ENCODE measurements at regions not wholly inside any gene's neighbourhood (a gene's known extent, or its start where the extent isn't known, plus 50 kb on each side); places are given as distances from the start of the nearest gene placed in this dataset.

GRCh38 chr6:126661646-126662045 lies 321.7 kb downstream of the CENPW start:
- no peaks in the 10 kb centered on the region for H3K27me3 ChIP-seq
- no peak overlapping the region for H3K27ac ChIP-seq
- no peaks in the 10 kb centered on the region for H3K4me1 ChIP-seq (ENCODE audit: control insufficient read depth in 1 of 2, insufficient read depth in 1 of 2, low read depth in 1 of 2, low read length in 1 of 2)
- no peaks in the 10 kb centered on the region for H3K36me3 ChIP-seq
- no peak for TF ChIP-seq CTCF (IDR thresholded peaks at IDR 0.05)
- H3K4me3 ChIP-seq (ENCODE audit: low read depth in 1 of 2, low read length in 1 of 2) = no peak overlapping the region
- H3K9me3 ChIP-seq = no peaks in the 10 kb centered on the region

- Histone ChIP-seq H3K27me3 (no peaks in the 10 kb centered on the region), H3K4me3 (ENCODE audit: low read depth in 1 of 2, low read length in 1 of 2) (no peak overlapping the region), H3K27ac (no peak overlapping the region), H3K9me3 (no peaks in the 10 kb centered on the region), H3K36me3 (no peaks in the 10 kb centered on the region), H3K4me1 (ENCODE audit: control insufficient read depth in 1 of 2, insufficient read depth in 1 of 2, low read depth in 1 of 2, low read length in 1 of 2) (no peaks in the 10 kb centered on the region)
- no peak for TF ChIP-seq CTCF (IDR thresholded peaks at IDR 0.05)
These were observed 323.1 kb downstream of the CENPW start for GRCh38 chr6:126662966-126663365.

GRCh38 chr6:126664271-126664670 lies 324.4 kb downstream of the CENPW start:
- Histone ChIP-seq H3K9me3 (no peaks in the 10 kb centered on the region), H3K4me3 (ENCODE audit: low read depth in 1 of 2, low read length in 1 of 2) (no peak overlapping the region), H3K27me3 (no peaks in the 10 kb centered on the region), H3K36me3 (no peaks in the 10 kb centered on the region), H3K4me1 (ENCODE audit: control insufficient read depth in 1 of 2, insufficient read depth in 1 of 2, low read depth in 1 of 2, low read length in 1 of 2) (no peaks in the 10 kb centered on the region), H3K27ac (no peak overlapping the region)
- TF ChIP-seq CTCF (IDR thresholded peaks at IDR 0.05) = no peak

- H3K36me3 ChIP-seq = no peaks in the 10 kb centered on the region
- no peak overlapping the region for H3K27ac ChIP-seq
- no peaks in the 10 kb centered on the region for H3K9me3 ChIP-seq
- TF ChIP-seq CTCF (IDR thresholded peaks at IDR 0.05) = no peak
- no peak overlapping the region for H3K4me3 ChIP-seq (ENCODE audit: low read depth in 1 of 2, low read length in 1 of 2)
- H3K4me1 ChIP-seq (ENCODE audit: control insufficient read depth in 1 of 2, insufficient read depth in 1 of 2, low read depth in 1 of 2, low read length in 1 of 2) = no peaks in the 10 kb centered on the region
- no peaks in the 10 kb centered on the region for H3K27me3 ChIP-seq
These were observed 325.6 kb downstream of the CENPW start for GRCh38 chr6:126665551-126665950.

- Histone ChIP-seq H3K4me1 (ENCODE audit: control insufficient read depth in 1 of 2, insufficient read depth in 1 of 2, low read depth in 1 of 2, low read length in 1 of 2) (no peaks in the 10 kb centered on the region), H3K4me3 (ENCODE audit: low read depth in 1 of 2, low read length in 1 of 2) (no peak overlapping the region), H3K27me3 (no peaks in the 10 kb centered on the region), H3K36me3 (no peaks in the 10 kb centered on the region), H3K27ac (no peak overlapping the region), H3K9me3 (no peaks in the 10 kb centered on the region)
- no peak for TF ChIP-seq CTCF (IDR thresholded peaks at IDR 0.05)
These were observed 327.2 kb downstream of the CENPW start for GRCh38 chr6:126667071-126667470.

GRCh38 chr6:126667728-126668127 lies 327.8 kb downstream of the CENPW start:
- Histone ChIP-seq H3K27ac (no peak overlapping the region), H3K27me3 (no peaks in the 10 kb centered on the region), H3K4me1 (ENCODE audit: control insufficient read depth in 1 of 2, insufficient read depth in 1 of 2, low read depth in 1 of 2, low read length in 1 of 2) (no peaks in the 10 kb centered on the region), H3K36me3 (no peaks in the 10 kb centered on the region), H3K9me3 (no peaks in the 10 kb centered on the region), H3K4me3 (ENCODE audit: low read depth in 1 of 2, low read length in 1 of 2) (no peak overlapping the region)
- TF ChIP-seq CTCF (IDR thresholded peaks at IDR 0.05) = no peak

Measured in neutrophil (primary cell).